GM21526 (cell line): ENCODE measurements at regions not wholly inside any gene's neighbourhood (a gene's known extent, or its start where the extent isn't known, plus 50 kb on each side); places are given as distances from the start of the nearest gene placed in this dataset.
A peak's percentile ranks its signal among the peaks of the same experiment; 100 is the strongest.
"Not testable (repeated sequence)": the region's sequence is repeated elsewhere in the genome, so short reads cannot be mapped to it uniquely, and the experiment has no call there.

Experiments
- ATAC-seq: cut with Tn5 transposase; IDR thresholded peaks from one replicate; pipeline ENCODE4 v1.9.1; 2021; ENCODE audit warnings: moderate library complexity; ENCODE audit not compliant: unreplicated experiment, low FRiP score

DNA sequence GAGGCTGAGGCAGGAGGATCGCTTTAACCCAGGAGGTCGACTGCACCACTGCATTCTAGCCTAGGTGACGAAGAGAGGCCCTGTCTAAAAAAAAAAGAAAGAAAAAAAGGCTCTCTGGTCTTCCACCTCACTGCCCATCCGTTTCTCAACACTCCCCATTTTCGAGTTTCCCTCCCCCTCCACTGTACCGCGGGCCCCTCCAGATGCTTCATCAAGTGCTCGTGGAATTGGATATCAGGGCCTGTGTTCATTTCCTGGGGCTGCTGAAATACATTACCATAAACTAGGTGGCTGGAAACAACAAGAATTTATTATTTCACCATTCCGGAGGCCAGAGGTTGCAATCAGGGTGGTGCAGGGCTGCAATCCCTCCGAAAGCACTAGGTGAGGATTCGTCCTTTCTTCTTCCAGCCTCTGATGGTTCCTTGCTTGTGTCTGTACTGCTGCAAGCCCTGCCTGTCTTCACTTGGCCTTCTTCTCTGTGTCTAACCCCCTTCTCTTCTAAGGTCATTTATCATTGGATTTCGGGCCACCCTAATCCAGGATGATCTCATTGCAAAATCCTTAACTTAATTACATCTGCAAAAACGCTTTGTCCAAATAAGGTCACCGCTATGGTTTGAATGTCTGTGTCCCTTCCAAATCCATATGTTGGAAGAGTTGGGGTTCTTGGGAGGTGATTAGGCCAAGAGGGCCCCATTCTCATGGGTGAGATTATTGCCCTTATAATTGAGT is 135.1 kb downstream of the CRLF3 start:
- not testable (repeated sequence) for ATAC-seq

- not testable (repeated sequence) for ATAC-seq
Measured at GRCh38 chr17:30686538-30687479, 137.7 kb downstream of the CRLF3 start.

- ATAC-seq = not testable (repeated sequence)
Measured at GRCh38 chr17:30682280-30682679, 142.2 kb downstream of the CRLF3 start.

DNA sequence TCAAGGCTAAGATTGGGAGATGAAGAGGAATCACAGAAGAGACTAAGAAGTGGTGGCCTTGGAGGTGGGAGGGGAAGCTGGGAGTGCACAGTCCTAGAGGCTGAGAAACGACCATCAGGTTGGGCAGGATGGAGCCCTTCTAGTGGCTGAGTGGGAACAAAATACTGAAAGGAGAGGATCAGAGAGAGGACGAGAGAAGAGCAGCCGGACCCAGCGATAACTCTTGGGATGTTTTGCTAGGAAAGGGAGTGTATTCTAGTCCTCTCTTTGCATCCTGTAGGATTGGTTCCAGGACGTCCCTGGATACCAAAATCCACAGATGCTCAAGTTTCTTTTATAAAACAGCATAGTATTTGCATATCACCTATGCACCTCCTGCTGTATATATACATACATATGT is 143.8 kb downstream of the CRLF3 start:
- not testable (repeated sequence) for ATAC-seq

DNA sequence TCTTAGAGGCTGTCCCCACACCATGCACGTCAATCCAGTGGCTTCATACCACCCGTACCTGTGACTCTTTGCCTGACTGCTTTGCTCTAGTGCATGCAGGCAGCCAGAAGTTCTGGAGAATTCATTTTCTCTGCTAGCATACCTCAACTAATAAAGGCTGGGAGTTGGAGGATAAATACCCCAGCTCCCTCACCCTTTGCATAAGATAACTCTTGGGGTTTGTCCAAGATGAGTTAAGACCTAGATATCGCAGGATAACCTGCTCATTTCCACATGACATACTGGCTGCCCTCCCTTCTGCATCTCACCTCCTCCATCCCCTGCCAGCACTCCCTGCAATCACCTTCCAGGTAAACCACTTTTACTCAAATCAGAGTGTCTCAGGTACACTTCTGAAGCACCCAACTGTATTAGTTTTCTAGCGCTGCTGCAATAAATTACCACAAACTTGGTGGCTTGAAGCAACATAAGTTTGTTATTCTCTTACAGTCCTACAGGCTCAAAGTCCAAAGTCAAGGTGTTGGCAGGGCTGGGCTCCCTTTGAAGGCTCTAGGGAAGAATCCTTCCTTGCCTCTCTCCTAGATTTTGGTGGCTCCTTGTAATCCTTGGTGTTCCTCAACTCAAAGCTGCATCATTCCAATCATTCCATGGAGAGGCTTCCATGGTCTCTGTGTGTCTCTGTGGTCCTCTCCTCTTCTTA is 146.8 kb downstream of the CRLF3 start:
- no peak for ATAC-seq

DNA sequence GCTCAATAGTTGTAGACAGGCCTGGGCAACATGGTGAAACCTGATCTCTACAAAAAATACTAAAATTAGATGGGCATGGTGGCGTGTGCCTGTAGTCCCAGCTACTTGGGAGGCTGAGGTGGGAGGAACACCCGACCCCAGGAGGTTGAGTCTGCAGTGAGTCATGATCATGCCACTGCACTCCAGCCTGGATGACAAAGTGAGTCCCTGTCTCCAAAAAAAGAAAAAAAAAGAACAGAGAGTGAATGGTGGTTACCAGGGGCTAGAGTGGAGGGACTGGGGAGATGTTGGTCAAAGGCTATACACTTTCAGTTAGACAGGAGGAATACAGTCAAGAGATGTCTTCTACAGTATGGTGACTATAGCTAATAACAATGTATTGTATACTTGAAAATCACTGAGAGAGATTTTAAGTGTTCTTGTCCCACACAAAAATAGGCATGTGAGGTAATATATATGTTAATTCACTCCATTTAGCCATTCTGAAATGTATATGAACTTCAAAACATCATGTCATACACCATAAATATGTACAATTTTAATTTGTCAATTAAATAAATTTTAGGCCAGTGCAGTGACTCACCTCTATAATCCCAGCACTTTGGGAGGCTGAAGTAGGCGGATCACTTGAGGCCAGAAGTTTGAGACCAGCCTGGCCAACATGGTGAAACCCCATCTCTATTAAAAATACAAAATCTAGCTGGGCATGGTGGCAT is 148.6 kb downstream of the CRLF3 start:
- ATAC-seq = not testable (repeated sequence)

GRCh38 chr17:30669217-30669649 is 155.3 kb downstream of the CRLF3 start:
- ATAC-seq = not testable (repeated sequence)

GRCh38 chr17:30668360-30669181 is 155.9 kb downstream of the CRLF3 start:
- ATAC-seq = not testable (repeated sequence)

GRCh38 chr17:30667657-30668359 is 156.7 kb downstream of the CRLF3 start:
- not testable (repeated sequence) for ATAC-seq

GRCh38 chr17:30666838-30667656 is 157.4 kb downstream of the CRLF3 start:
- not testable (repeated sequence) for ATAC-seq

- not testable (repeated sequence) for ATAC-seq
Measured at GRCh38 chr17:30663727-30664455, 160.6 kb downstream of the CRLF3 start.

- not testable (repeated sequence) for ATAC-seq
Measured at GRCh38 chr17:30657148-30657547, 167.3 kb downstream of the CRLF3 start.

DNA sequence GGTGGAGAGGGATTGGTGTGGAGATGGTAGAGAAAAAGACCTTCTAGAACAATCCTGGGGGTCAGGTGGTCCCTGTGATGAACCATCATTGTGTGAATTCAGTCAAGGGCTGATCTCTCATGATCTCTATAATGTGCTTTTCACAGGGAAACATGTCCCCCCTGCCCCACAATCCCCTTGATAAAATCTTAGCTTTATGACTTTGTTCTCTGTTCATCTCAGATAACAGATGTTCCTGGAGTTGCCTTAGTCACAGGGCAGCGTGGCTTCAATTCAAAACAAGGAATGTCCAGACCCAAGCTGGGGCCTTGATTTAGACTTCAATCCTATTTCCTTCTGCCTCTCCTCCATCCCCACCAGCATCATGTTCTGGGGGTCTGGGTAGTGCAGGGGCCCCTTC is 171.5 kb downstream of the CRLF3 start:
- not testable (repeated sequence) for ATAC-seq

DNA sequence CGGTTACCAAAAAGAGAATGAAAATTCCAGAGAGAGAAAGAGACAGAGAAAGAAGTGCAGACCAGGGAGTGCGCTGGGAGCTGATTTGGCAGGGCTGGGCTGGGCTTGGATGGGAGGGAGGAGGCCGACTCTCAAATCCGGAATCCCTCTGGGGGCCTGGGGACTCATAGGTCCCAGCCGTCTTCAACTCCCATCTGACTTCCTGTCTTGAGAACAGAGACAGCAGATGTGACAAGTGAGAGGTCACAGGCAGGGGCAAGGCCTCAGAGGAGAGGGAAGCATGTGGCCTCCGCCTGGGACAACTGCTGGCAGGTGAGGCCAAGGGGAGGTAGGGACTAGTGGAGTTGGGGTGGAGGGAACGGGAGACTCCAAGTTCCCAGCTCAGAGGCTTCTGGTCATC is 172.9 kb downstream of the GOSR1 start:
- not testable (repeated sequence) for ATAC-seq

GRCh38 chr17:30648015-30648620 is 170.9 kb downstream of the GOSR1 start:
- not testable (repeated sequence) for ATAC-seq

DNA sequence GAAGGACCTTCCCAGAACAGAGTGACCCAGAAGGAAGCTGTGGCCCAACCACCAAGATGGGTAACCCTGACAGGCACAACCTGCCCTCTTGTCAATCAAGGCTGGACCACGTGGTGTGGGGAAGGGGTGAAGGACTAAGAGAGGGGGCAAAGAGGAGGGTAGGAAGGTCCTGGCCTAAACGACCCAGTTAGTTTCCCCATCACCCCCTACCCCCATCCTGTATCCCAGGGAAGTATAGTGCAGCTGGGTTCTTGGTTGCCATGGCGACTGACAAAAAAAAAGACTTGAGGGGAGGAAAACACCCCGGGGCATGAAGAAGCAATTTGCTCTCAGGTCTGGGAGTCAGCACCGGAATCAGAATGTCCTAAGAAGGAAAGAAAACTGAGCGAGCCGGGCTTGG is 168.7 kb downstream of the GOSR1 start:
- ATAC-seq = not testable (repeated sequence)

DNA sequence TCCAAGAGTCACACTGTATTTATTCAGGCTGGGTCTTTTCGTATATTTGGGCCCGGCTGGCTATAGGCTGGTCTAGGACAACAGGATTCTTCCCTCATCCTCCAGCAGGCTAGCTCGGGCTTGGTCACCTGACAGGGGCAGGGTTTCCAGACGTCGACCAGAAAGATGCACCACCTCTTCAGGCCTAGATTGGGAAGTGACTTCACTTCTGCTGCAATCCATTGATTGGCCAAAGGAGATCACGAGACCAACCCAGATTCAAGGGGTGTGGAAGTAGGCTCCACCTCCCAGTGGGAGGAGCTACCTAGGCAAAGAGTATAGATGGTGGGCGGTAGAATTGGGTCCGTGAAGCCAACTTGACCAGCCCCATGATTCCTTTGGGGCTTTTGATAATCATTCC is 167.5 kb downstream of the GOSR1 start:
- peak; percentile 61 for ATAC-seq
